ENCODE measurements at regions not wholly inside any gene's neighbourhood (a gene's known extent, or its start where the extent isn't known, plus 50 kb on each side); places are given as distances from the start of the nearest gene placed in this dataset.

DNA sequence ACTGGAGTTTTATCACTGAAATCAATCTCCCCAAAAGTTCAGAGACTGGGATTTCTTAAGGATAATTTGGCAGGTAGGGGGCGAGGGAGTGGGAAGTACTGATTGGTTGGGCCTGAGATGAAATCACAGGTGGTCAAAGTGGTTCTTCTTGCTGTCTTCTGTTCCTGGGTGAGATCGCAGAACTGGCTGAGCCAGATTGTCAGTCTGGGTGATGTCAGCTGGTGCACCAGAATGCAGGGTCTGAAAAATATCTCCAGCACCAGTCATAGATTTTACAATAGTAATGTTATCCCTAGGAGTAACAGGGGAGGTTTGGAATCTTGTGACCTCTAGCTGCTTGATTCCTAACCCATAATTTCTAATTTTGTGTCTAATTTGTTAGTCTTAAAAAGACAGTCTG, 86.7 kb upstream of the SLC25A36 start:
- DNase-seq (ENCODE audit: low spot score) (no peak), FAIRE-seq (no peak), ATAC-seq (no peak)
- in situ Hi-C loops (cut with HindIII; ENCODE audit: extremely low pct_ligation_motif_present, low pct_unique_long_range_greater_than_20kb): loop anchor here (25.0 kb wide), 2 partner anchors 293 to 718 kb away; no protein-coding TSS in a partner anchor
- Histone ChIP-seq H3K9me3 (ENCODE audit: low read length) (no peaks in the 10 kb centered on the region), H3K4me3 (replicated peaks in 1 of 3; ENCODE audit: insufficient read depth in 1 of 3, low read depth in 2 of 3, low read length in 3 of 3) (no peak overlapping the region), H3K4me2 (ENCODE audit: low read depth, low read length) (no peak overlapping the region), H3K27me3 (ENCODE audit: control insufficient read depth in 1 of 2, insufficient read depth in 2 of 2, low read length in 2 of 2) (no peaks in the 10 kb centered on the region), H3K27ac (ENCODE audit: extremely low read length, insufficient read depth, low read length) (no peak overlapping the region), H3K9ac (ENCODE audit: insufficient read depth, low read depth, low read length) (no peak overlapping the region), H4K20me1 (ENCODE audit: insufficient read depth, low read length) (no peaks in the 10 kb centered on the region), H2AFZ (ENCODE audit: low read length) (no peak overlapping the region), H3K79me2 (ENCODE audit: insufficient read depth, low read length) (no peaks in the 10 kb centered on the region), H3K4me1 (ENCODE audit: insufficient read depth, low read length) (no peaks in the 10 kb centered on the region), H3K36me3 (replicated peaks in 1 of 2; ENCODE audit: control insufficient read depth in 1 of 2, insufficient read depth in 2 of 2, low read length in 2 of 2) (no peaks in the 10 kb centered on the region)
- 50% methylated on average over 2 of the region's 2 CpGs for WGBS (ENCODE audit: low lambda C conversion rate)
- TF ChIP-seq, protein P1, sequence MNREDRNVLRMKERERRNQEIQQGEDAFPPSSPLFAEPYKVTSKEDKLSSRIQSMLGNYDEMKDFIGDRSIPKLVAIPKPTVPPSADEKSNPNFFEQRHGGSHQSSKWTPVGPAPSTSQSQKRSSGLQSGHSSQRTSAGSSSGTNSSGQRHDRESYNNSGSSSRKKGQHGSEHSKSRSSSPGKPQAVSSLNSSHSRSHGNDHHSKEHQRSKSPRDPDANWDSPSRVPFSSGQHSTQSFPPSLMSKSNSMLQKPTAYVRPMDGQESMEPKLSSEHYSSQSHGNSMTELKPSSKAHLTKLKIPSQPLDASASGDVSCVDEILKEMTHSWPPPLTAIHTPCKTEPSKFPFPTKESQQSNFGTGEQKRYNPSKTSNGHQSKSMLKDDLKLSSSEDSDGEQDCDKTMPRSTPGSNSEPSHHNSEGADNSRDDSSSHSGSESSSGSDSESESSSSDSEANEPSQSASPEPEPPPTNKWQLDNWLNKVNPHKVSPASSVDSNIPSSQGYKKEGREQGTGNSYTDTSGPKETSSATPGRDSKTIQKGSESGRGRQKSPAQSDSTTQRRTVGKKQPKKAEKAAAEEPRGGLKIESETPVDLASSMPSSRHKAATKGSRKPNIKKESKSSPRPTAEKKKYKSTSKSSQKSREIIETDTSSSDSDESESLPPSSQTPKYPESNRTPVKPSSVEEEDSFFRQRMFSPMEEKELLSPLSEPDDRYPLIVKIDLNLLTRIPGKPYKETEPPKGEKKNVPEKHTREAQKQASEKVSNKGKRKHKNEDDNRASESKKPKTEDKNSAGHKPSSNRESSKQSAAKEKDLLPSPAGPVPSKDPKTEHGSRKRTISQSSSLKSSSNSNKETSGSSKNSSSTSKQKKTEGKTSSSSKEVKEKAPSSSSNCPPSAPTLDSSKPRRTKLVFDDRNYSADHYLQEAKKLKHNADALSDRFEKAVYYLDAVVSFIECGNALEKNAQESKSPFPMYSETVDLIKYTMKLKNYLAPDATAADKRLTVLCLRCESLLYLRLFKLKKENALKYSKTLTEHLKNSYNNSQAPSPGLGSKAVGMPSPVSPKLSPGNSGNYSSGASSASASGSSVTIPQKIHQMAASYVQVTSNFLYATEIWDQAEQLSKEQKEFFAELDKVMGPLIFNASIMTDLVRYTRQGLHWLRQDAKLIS (CRISPR knock-in tag; IDR thresholded peaks at IDR 0.05): no peak
- TF ChIP-seq ZNF205 (CRISPR knock-in tag; IDR thresholded peaks at IDR 0.05) (no peak), ZSCAN20 (CRISPR knock-in tag; IDR thresholded peaks at IDR 0.05; ENCODE audit: borderline replicate concordance) (no peak)
- intact Hi-C loops (cut with micrococcal nuclease; ENCODE audit: unreplicated experiment): no loop called here
- no TSS peak for BruUV-seq (replicated peaks)
- ChIA-PET CTCF (ENCODE audit: low intra/inter-chr PET ratio, low total read pairs) (no interaction called here), POLR2A (no interaction called here)

DNA sequence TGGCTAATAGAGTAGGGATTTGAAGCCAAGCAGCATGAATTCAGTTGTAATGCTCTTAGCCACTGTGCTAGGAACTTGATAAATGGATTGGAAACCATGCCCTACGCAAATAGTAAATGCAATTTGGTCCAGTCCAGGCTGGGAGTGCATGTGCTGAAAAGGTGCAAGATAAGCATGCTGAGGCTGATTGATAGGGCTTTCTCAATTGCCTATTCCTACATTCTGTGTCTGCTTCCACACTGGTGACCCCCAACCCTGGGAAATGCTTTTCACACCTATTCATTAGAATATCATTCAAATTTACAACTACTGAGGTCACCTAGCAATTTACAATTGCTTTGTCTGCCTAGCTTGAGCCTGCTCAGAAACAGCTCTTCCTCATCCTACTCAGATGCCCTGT, 84.7 kb upstream of the SLC25A36 start:
- no peak for DNase-seq (ENCODE audit: low spot score)
- Histone ChIP-seq H3K9ac (ENCODE audit: insufficient read depth, low read depth, low read length) (no peak overlapping the region), H3K9me3 (ENCODE audit: low read length) (no peaks in the 10 kb centered on the region), H3K79me2 (ENCODE audit: insufficient read depth, low read length) (no peaks in the 10 kb centered on the region), H3K36me3 (replicated peaks in 1 of 2; ENCODE audit: control insufficient read depth in 1 of 2, insufficient read depth in 2 of 2, low read length in 2 of 2) (no peaks in the 10 kb centered on the region), H3K4me2 (ENCODE audit: low read depth, low read length) (no peak overlapping the region), H3K4me3 (replicated peaks in 1 of 3; ENCODE audit: insufficient read depth in 1 of 3, low read depth in 2 of 3, low read length in 3 of 3) (no peak overlapping the region), H3K4me1 (ENCODE audit: insufficient read depth, low read length) (no peaks in the 10 kb centered on the region), H3K27ac (ENCODE audit: extremely low read length, insufficient read depth, low read length) (no peak overlapping the region), H4K20me1 (ENCODE audit: insufficient read depth, low read length) (no peaks in the 10 kb centered on the region), H3K27me3 (ENCODE audit: control insufficient read depth in 1 of 2, insufficient read depth in 2 of 2, low read length in 2 of 2) (no peaks in the 10 kb centered on the region), H2AFZ (ENCODE audit: low read length) (no peak overlapping the region)
- in situ Hi-C loops (cut with HindIII; ENCODE audit: extremely low pct_ligation_motif_present, low pct_unique_long_range_greater_than_20kb) (loop anchor here (25.0 kb wide), 2 partner anchors 295 to 720 kb away; no protein-coding TSS in a partner anchor), intact Hi-C loops (cut with micrococcal nuclease; ENCODE audit: unreplicated experiment) (no loop called here)
- ChIA-PET POLR2A (no interaction called here), CTCF (ENCODE audit: low intra/inter-chr PET ratio, low total read pairs) (no interaction called here)
- no TSS peak for BruUV-seq (replicated peaks)
- no peak for ATAC-seq
- no peak for FAIRE-seq
- no CpG with 5 or more reads among the region's 1 CpG for WGBS (ENCODE audit: low lambda C conversion rate)
- no peak for TF ChIP-seq SCMH1 (CRISPR knock-in tag; IDR thresholded peaks at IDR 0.05; ENCODE audit: borderline replicate concordance)
- no peak for TF ChIP-seq ZNF224 (CRISPR knock-in tag; IDR thresholded peaks at IDR 0.05)
- no peak for TF ChIP-seq MLLT10 (CRISPR knock-in tag; IDR thresholded peaks at IDR 0.05)
- TF ChIP-seq ZSCAN21 (CRISPR knock-in tag; IDR thresholded peaks at IDR 0.05; ENCODE audit: borderline replicate concordance): no peak
- TF ChIP-seq SOX5 (CRISPR knock-in tag; IDR thresholded peaks at IDR 0.05; ENCODE audit: borderline replicate concordance): no peak
- TF ChIP-seq FOXK1 (CRISPR knock-in tag; IDR thresholded peaks at IDR 0.05; ENCODE audit: borderline replicate concordance, low read depth): no peak
- no peak for TF ChIP-seq HMG20A (CRISPR knock-in tag; IDR thresholded peaks at IDR 0.05; ENCODE audit: borderline replicate concordance)
- TF ChIP-seq ZMYM3 (CRISPR knock-in tag; IDR thresholded peaks at IDR 0.05): no peak
- no peak for TF ChIP-seq CAMTA2 (CRISPR knock-in tag; IDR thresholded peaks at IDR 0.05; ENCODE audit: borderline replicate concordance)
- no peak for TF ChIP-seq ZNF891 (CRISPR knock-in tag; IDR thresholded peaks at IDR 0.05)
- TF ChIP-seq MTF2 (CRISPR knock-in tag; IDR thresholded peaks at IDR 0.05; ENCODE audit: borderline replicate concordance): no peak
- TF ChIP-seq RELA (CRISPR knock-in tag; IDR thresholded peaks at IDR 0.05): no peak
- no peak for TF ChIP-seq ZNF788 (CRISPR knock-in tag; IDR thresholded peaks at IDR 0.05; ENCODE audit: borderline replicate concordance)
- TF ChIP-seq RORA (CRISPR knock-in tag; IDR thresholded peaks at IDR 0.05): no peak
- TF ChIP-seq MTA3 (CRISPR knock-in tag; IDR thresholded peaks at IDR 0.05): no peak
- no peak for TF ChIP-seq SMARCC2 (IDR thresholded peaks at IDR 0.05)
